ENCODE measurements at regions not wholly inside any gene's neighbourhood (a gene's known extent, or its start where the extent isn't known, plus 50 kb on each side); places are given as distances from the start of the nearest gene placed in this dataset.

GRCh38 chr4:185071236-185071811 lies 53.0 kb downstream of the HELT start:
- Mint-ChIP-seq H3K27me3 (peaks cover 35% of the 10 kb centered on the region), H3K4me3 (no peak overlapping the region), H3K27ac (no peak overlapping the region), H3K9me3 (no peaks in the 10 kb centered on the region), H3K4me1 (no peaks in the 10 kb centered on the region), H3K36me3 (no peaks in the 10 kb centered on the region)
- Histone ChIP-seq H3K4me1 (ENCODE audit: control insufficient read depth, insufficient read depth, low read length, poor library complexity, severe bottlenecking) (no peaks in the 10 kb centered on the region), H3K27ac (ENCODE audit: insufficient read depth, low read length, poor library complexity, severe bottlenecking) (no peak overlapping the region), H3K9me3 (ENCODE audit: control insufficient read depth in 2 of 2, low read length in 2 of 2) (no peaks in the 10 kb centered on the region), H3K36me3 (ENCODE audit: control insufficient read depth, insufficient read depth, low read length) (no peaks in the 10 kb centered on the region), H3K4me3 (ENCODE audit: low read depth, low read length) (no peak overlapping the region), H3K27me3 (ENCODE audit: control insufficient read depth, insufficient read depth, low read length) (peaks cover 3% of the 10 kb centered on the region)
- DNase-seq (no peak), ATAC-seq (ENCODE audit: low read depth in 2 of 2) (no peak)

GRCh38 chr4:185079271-185079905 lies 61.1 kb downstream of the HELT start:
- Histone ChIP-seq H3K4me1 (ENCODE audit: control insufficient read depth, insufficient read depth, low read length, poor library complexity, severe bottlenecking) (no peaks in the 10 kb centered on the region), H3K9me3 (ENCODE audit: control insufficient read depth in 2 of 2, low read length in 2 of 2) (no peaks in the 10 kb centered on the region), H3K36me3 (ENCODE audit: control insufficient read depth, insufficient read depth, low read length) (no peaks in the 10 kb centered on the region), H3K4me3 (ENCODE audit: low read depth, low read length) (no peak overlapping the region), H3K27me3 (ENCODE audit: control insufficient read depth, insufficient read depth, low read length) (peaks cover 9% of the 10 kb centered on the region), H3K27ac (ENCODE audit: insufficient read depth, low read length, poor library complexity, severe bottlenecking) (no peak overlapping the region)
- DNase-seq = no peak
- Mint-ChIP-seq H3K4me1 (no peaks in the 10 kb centered on the region), H3K27me3 (peaks cover 38% of the 10 kb centered on the region), H3K36me3 (no peaks in the 10 kb centered on the region), H3K9me3 (no peaks in the 10 kb centered on the region), H3K27ac (no peak overlapping the region), H3K4me3 (no peak overlapping the region)
- no peak for ATAC-seq (ENCODE audit: low read depth in 2 of 2)

GRCh38 chr4:185080545-185080944 lies 62.3 kb downstream of the HELT start:
- Histone ChIP-seq H3K27me3 (ENCODE audit: control insufficient read depth, insufficient read depth, low read length) (peaks cover 9% of the 10 kb centered on the region), H3K9me3 (ENCODE audit: control insufficient read depth in 2 of 2, low read length in 2 of 2) (no peaks in the 10 kb centered on the region), H3K4me1 (ENCODE audit: control insufficient read depth, insufficient read depth, low read length, poor library complexity, severe bottlenecking) (no peaks in the 10 kb centered on the region), H3K27ac (ENCODE audit: insufficient read depth, low read length, poor library complexity, severe bottlenecking) (no peak overlapping the region), H3K4me3 (ENCODE audit: low read depth, low read length) (no peak overlapping the region), H3K36me3 (ENCODE audit: control insufficient read depth, insufficient read depth, low read length) (no peaks in the 10 kb centered on the region)
- ATAC-seq (ENCODE audit: low read depth in 2 of 2) = no peak
- Mint-ChIP-seq H3K27me3 (peaks cover 42% of the 10 kb centered on the region), H3K9me3 (no peaks in the 10 kb centered on the region), H3K4me1 (no peaks in the 10 kb centered on the region), H3K27ac (no peak overlapping the region), H3K4me3 (no peak overlapping the region), H3K36me3 (no peaks in the 10 kb centered on the region)
- no peak for DNase-seq

GRCh38 chr4:185082561-185082960 lies 60.5 kb upstream of the SLC25A4 start:
- Mint-ChIP-seq H3K36me3 (no peaks in the 10 kb centered on the region), H3K9me3 (no peaks in the 10 kb centered on the region), H3K4me1 (no peaks in the 10 kb centered on the region), H3K27me3 (peaks cover 42% of the 10 kb centered on the region), H3K27ac (peak overlapping the region in 1 of 3 donors; percentile 2), H3K4me3 (no peak overlapping the region)
- Histone ChIP-seq H3K27ac (ENCODE audit: insufficient read depth, low read length, poor library complexity, severe bottlenecking) (no peak overlapping the region), H3K27me3 (ENCODE audit: control insufficient read depth, insufficient read depth, low read length) (peaks cover 9% of the 10 kb centered on the region), H3K4me3 (ENCODE audit: low read depth, low read length) (no peak overlapping the region), H3K4me1 (ENCODE audit: control insufficient read depth, insufficient read depth, low read length, poor library complexity, severe bottlenecking) (no peaks in the 10 kb centered on the region), H3K36me3 (ENCODE audit: control insufficient read depth, insufficient read depth, low read length) (no peaks in the 10 kb centered on the region), H3K9me3 (ENCODE audit: control insufficient read depth in 2 of 2, low read length in 2 of 2) (no peaks in the 10 kb centered on the region)
- ATAC-seq (ENCODE audit: low read depth in 2 of 2) = no peak
- DNase-seq = no peak

- Mint-ChIP-seq H3K4me3 (no peak overlapping the region), H3K27ac (no peak overlapping the region), H3K36me3 (no peaks in the 10 kb centered on the region), H3K4me1 (no peaks in the 10 kb centered on the region), H3K9me3 (no peaks in the 10 kb centered on the region), H3K27me3 (peaks cover 27% of the 10 kb centered on the region)
- Histone ChIP-seq H3K27ac (ENCODE audit: insufficient read depth, low read length, poor library complexity, severe bottlenecking) (no peak overlapping the region), H3K9me3 (ENCODE audit: control insufficient read depth in 2 of 2, low read length in 2 of 2) (no peaks in the 10 kb centered on the region), H3K4me1 (ENCODE audit: control insufficient read depth, insufficient read depth, low read length, poor library complexity, severe bottlenecking) (no peaks in the 10 kb centered on the region), H3K36me3 (ENCODE audit: control insufficient read depth, insufficient read depth, low read length) (no peaks in the 10 kb centered on the region), H3K27me3 (ENCODE audit: control insufficient read depth, insufficient read depth, low read length) (peaks cover 11% of the 10 kb centered on the region), H3K4me3 (ENCODE audit: low read depth, low read length) (no peak overlapping the region)
- ATAC-seq (ENCODE audit: low read depth in 2 of 2) (no peak), DNase-seq (no peak)
Observed at GRCh38 chr4:185086053-185086452, 57.0 kb upstream of the SLC25A4 start.

- peaks cover 27% of the 10 kb centered on the region for H3K27me3 Mint-ChIP-seq
- Histone ChIP-seq H3K27me3 (ENCODE audit: control insufficient read depth, insufficient read depth, low read length) (peaks cover 12% of the 10 kb centered on the region), H3K27ac (ENCODE audit: insufficient read depth, low read length, poor library complexity, severe bottlenecking) (no peak overlapping the region), H3K9me3 (ENCODE audit: control insufficient read depth in 2 of 2, low read length in 2 of 2) (no peaks in the 10 kb centered on the region), H3K4me3 (ENCODE audit: low read depth, low read length) (no peak overlapping the region), H3K36me3 (ENCODE audit: control insufficient read depth, insufficient read depth, low read length) (no peaks in the 10 kb centered on the region), H3K4me1 (ENCODE audit: control insufficient read depth, insufficient read depth, low read length, poor library complexity, severe bottlenecking) (no peaks in the 10 kb centered on the region)
- no peak for ATAC-seq (ENCODE audit: low read depth in 2 of 2)
- peak overlapping the region in 1 of 3 donors; percentile 2 for H3K27ac Mint-ChIP-seq
- no peak for DNase-seq
- no peaks in the 10 kb centered on the region for H3K9me3 Mint-ChIP-seq
- no peaks in the 10 kb centered on the region for H3K4me1 Mint-ChIP-seq
- no peaks in the 10 kb centered on the region for H3K36me3 Mint-ChIP-seq
- no peak overlapping the region for H3K4me3 Mint-ChIP-seq
Observed at GRCh38 chr4:185088899-185089298, 54.2 kb upstream of the SLC25A4 start.

- H3K4me3 Mint-ChIP-seq = no peak overlapping the region
- no peak overlapping the region for H3K27ac ChIP-seq (ENCODE audit: insufficient read depth, low read length, poor library complexity, severe bottlenecking)
- no peak for ATAC-seq (ENCODE audit: low read depth in 2 of 2)
- H3K36me3 Mint-ChIP-seq = no peaks in the 10 kb centered on the region
- no peak overlapping the region for H3K27ac Mint-ChIP-seq
- no peak overlapping the region for H3K4me3 ChIP-seq (ENCODE audit: low read depth, low read length)
- no peaks in the 10 kb centered on the region for H3K9me3 Mint-ChIP-seq
- H3K9me3 ChIP-seq (ENCODE audit: control insufficient read depth in 2 of 2, low read length in 2 of 2) = no peaks in the 10 kb centered on the region
- H3K27me3 Mint-ChIP-seq = peaks cover 31% of the 10 kb centered on the region
- no peaks in the 10 kb centered on the region for H3K4me1 Mint-ChIP-seq
- H3K27me3 ChIP-seq (ENCODE audit: control insufficient read depth, insufficient read depth, low read length) = peaks cover 12% of the 10 kb centered on the region
- no peak for DNase-seq
- no peaks in the 10 kb centered on the region for H3K4me1 ChIP-seq (ENCODE audit: control insufficient read depth, insufficient read depth, low read length, poor library complexity, severe bottlenecking)
- H3K36me3 ChIP-seq (ENCODE audit: control insufficient read depth, insufficient read depth, low read length) = no peaks in the 10 kb centered on the region
Observed at GRCh38 chr4:185090592-185090991, 52.5 kb upstream of the SLC25A4 start.

GRCh38 chr4:185092535-185093197 lies 50.4 kb upstream of the SLC25A4 start:
- Mint-ChIP-seq H3K4me1 (no peaks in the 10 kb centered on the region), H3K4me3 (no peak overlapping the region), H3K36me3 (no peaks in the 10 kb centered on the region), H3K27me3 (peaks cover 34% of the 10 kb centered on the region), H3K27ac (no peak overlapping the region), H3K9me3 (no peaks in the 10 kb centered on the region)
- no peak overlapping the region for H3K4me3 ChIP-seq (ENCODE audit: low read depth, low read length)
- ATAC-seq (ENCODE audit: low read depth in 2 of 2) = no peak
- H3K36me3 ChIP-seq (ENCODE audit: control insufficient read depth, insufficient read depth, low read length) = no peaks in the 10 kb centered on the region
- no peak for DNase-seq
- H3K27ac ChIP-seq (ENCODE audit: insufficient read depth, low read length, poor library complexity, severe bottlenecking) = no peak overlapping the region
- H3K27me3 ChIP-seq (ENCODE audit: control insufficient read depth, insufficient read depth, low read length) = peaks cover 12% of the 10 kb centered on the region
- H3K4me1 ChIP-seq (ENCODE audit: control insufficient read depth, insufficient read depth, low read length, poor library complexity, severe bottlenecking) = no peaks in the 10 kb centered on the region
- H3K9me3 ChIP-seq (ENCODE audit: control insufficient read depth in 2 of 2, low read length in 2 of 2) = no peaks in the 10 kb centered on the region

Data from CD4-positive, CD25-positive, alpha-beta regulatory T cell (primary cell).